ENCODE measurements at regions not wholly inside any gene's neighbourhood (a gene's known extent, or its start where the extent isn't known, plus 50 kb on each side); places are given as distances from the start of the nearest gene placed in this dataset.

DNA sequence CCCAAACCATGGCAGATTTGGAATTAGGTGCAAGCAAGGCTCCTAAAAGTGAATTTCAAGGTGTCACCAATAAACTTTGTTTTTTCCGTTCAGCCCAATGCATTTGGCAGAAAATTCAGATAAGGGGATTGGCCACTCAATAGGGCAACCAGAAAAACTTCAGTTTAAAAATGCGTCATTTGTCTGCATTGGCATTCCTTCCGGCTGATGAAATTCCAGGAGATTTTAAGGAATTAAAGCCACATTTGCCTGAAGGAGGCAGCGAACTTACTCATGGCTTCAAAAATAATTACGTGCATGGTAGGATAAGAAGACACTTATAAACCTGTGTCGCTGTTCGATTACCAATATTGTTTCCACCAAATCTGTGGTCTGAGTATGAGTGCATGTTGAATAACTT is 151.9 kb downstream of the SALL1 start:
- TF ChIP-seq, protein P1, sequence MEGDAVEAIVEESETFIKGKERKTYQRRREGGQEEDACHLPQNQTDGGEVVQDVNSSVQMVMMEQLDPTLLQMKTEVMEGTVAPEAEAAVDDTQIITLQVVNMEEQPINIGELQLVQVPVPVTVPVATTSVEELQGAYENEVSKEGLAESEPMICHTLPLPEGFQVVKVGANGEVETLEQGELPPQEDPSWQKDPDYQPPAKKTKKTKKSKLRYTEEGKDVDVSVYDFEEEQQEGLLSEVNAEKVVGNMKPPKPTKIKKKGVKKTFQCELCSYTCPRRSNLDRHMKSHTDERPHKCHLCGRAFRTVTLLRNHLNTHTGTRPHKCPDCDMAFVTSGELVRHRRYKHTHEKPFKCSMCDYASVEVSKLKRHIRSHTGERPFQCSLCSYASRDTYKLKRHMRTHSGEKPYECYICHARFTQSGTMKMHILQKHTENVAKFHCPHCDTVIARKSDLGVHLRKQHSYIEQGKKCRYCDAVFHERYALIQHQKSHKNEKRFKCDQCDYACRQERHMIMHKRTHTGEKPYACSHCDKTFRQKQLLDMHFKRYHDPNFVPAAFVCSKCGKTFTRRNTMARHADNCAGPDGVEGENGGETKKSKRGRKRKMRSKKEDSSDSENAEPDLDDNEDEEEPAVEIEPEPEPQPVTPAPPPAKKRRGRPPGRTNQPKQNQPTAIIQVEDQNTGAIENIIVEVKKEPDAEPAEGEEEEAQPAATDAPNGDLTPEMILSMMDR (IDR thresholded peaks at IDR 0.05; ENCODE audit: low read depth, low read length, missing control alignments), result no peak
- no peaks in the 10 kb centered on the region for H3K27me3 ChIP-seq (replicated peaks)
- DNase-seq, result no peak
- H3K27ac ChIP-seq, result no peak overlapping the region
- no peaks in the 10 kb centered on the region for H3K36me3 ChIP-seq (replicated peaks)
- in situ Hi-C loops (cut with HindIII; ENCODE audit: low pct_ligation_motif_present, low sequenced_read_pairs), result no loop called here
- no peak overlapping the region for H3K4me3 ChIP-seq (ENCODE audit: low read depth, low read length)

DNA sequence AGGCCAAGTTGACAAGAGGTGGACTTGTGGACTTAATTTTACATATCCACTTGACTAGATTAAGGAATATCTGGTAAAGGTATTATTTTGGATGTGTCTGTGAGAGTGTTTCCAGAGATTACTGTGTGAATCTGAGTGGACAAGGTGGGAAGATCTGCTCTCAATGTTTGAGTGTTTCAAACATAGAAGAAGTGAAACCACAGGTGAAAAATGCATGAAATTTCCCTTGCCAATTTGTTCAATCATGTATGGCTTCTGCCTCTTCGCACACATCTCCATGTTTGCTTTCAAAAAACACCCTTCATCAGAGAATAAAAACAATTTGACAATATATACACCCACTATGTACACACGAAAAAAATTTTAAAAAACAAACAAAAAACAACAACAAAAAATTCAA is 152.7 kb downstream of the SALL1 start:
- no peak overlapping the region for H3K4me3 ChIP-seq (ENCODE audit: low read depth, low read length)
- in situ Hi-C loops (cut with HindIII; ENCODE audit: low pct_ligation_motif_present, low sequenced_read_pairs), result no loop called here
- no peak overlapping the region for H3K27ac ChIP-seq
- H3K27me3 ChIP-seq (replicated peaks), result no peaks in the 10 kb centered on the region
- no peak for DNase-seq
- H3K36me3 ChIP-seq (replicated peaks), result no peaks in the 10 kb centered on the region
- TF ChIP-seq, protein P1 (IDR thresholded peaks at IDR 0.05; ENCODE audit: low read depth, low read length, missing control alignments), result no peak

DNA sequence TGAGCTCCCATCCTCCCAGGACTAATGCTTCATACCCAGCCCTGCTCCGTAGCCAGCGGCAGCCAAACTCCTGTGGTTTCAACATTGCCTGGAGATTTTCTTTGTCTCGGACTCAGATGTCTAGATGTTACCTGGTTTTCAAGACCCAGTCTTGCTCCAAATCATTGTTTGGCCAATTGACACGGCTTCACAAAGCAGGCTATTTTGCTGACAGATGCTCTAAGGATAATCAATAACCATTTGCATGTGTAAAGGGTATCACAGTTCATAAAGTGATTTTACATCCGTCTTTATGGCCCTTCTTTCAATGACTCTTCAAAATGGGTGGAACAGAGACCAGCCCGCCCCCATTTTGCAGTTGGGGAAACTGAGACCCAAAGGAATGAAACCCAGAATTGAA is 153.4 kb downstream of the SALL1 start:
- in situ Hi-C loops (cut with HindIII; ENCODE audit: low pct_ligation_motif_present, low sequenced_read_pairs), result no loop called here
- no peak overlapping the region for H3K27ac ChIP-seq
- H3K27me3 ChIP-seq (replicated peaks), result no peaks in the 10 kb centered on the region
- no peak overlapping the region for H3K4me3 ChIP-seq (ENCODE audit: low read depth, low read length)
- no peaks in the 10 kb centered on the region for H3K36me3 ChIP-seq (replicated peaks)
- TF ChIP-seq, protein P1 (IDR thresholded peaks at IDR 0.05; ENCODE audit: low read depth, low read length, missing control alignments), result no peak
- DNase-seq, result no peak

DNA sequence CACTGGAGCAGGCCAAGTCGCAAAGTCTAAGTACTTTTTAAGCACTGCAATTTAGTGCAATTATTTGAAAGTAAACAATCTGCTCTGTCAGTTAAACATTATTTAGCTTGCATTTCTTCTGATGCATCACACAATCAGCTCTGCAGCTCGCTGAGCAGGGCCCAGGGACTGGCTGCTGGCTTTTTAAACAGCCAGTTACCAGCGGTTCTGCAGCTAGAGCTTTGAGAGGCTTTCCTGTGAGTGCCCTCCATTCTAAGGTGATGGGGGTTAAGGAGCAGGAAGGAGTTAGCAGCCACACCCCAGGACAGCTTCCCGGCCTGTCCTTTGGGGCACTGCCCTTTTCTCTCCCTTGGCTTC is 154.3 kb downstream of the SALL1 start:
- in situ Hi-C loops (cut with HindIII; ENCODE audit: low pct_ligation_motif_present, low sequenced_read_pairs), result no loop called here
- TF ChIP-seq, protein P1 (IDR thresholded peaks at IDR 0.05; ENCODE audit: low read depth, low read length, missing control alignments), result no peak
- DNase-seq, result no peak
- no peak overlapping the region for H3K27ac ChIP-seq
- no peaks in the 10 kb centered on the region for H3K27me3 ChIP-seq (replicated peaks)
- H3K4me3 ChIP-seq (ENCODE audit: low read depth, low read length), result no peak overlapping the region
- no peaks in the 10 kb centered on the region for H3K36me3 ChIP-seq (replicated peaks)

DNA sequence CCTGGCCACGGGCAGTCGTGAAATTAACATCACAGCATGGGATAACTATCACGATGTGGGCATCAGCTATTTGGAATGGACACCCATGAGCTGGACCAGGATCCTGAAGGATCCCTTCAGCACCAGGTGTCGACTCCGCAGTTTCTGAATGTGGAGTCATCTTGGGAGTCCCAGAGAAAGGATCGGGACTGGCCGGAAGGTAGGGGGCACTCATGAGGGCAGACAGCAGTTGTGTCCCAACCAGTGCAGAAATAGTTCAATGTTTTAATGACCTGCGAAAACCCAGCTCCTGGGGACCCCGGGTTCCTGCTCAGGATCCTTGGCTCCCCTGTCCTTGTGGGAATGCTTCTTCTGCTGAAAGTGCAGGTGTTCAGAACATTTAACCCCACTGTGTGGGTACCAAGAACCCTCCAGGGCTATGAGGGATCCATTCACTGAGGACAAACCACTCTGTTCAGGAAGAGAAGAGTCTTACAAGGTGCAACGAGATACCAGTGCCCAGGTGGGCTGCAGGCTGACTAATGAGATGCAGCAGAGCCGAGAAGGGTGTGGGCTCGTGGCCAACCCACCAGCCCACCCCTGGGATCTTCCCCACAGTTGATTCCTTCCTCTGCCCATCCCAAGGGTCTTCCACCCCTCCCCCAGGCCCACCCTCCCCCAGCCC is 154.8 kb downstream of the SALL1 start:
- in situ Hi-C loops (cut with HindIII; ENCODE audit: low pct_ligation_motif_present, low sequenced_read_pairs), result no loop called here
- TF ChIP-seq, protein P1 (IDR thresholded peaks at IDR 0.05; ENCODE audit: low read depth, low read length, missing control alignments), result no peak
- no peaks in the 10 kb centered on the region for H3K36me3 ChIP-seq (replicated peaks)
- no peaks in the 10 kb centered on the region for H3K27me3 ChIP-seq (replicated peaks)
- DNase-seq, result no peak
- H3K4me3 ChIP-seq (ENCODE audit: low read depth, low read length), result no peak overlapping the region
- no peak overlapping the region for H3K27ac ChIP-seq

DNA sequence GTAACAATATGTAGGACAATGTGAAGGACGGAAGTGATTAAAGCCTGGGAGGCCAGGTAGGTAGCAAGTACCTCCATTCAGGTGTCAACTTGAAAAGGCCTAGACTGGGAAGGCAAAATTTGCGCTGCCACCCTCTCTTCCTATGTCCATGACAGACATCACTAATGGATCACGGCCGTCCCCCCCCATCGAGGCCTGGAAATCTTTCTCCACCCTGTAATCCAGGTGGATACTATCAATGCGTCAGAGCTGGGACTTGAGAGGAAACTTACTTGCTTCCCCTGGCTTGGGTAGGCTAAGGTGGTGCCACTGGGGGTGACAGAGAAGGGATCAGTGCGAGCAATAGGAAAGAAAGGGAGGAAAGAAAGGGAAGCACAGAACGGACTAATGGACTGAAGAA is 156.1 kb downstream of the SALL1 start:
- no peak overlapping the region for H3K27ac ChIP-seq
- in situ Hi-C loops (cut with HindIII; ENCODE audit: low pct_ligation_motif_present, low sequenced_read_pairs), result no loop called here
- no peak overlapping the region for H3K4me3 ChIP-seq (ENCODE audit: low read depth, low read length)
- no peaks in the 10 kb centered on the region for H3K27me3 ChIP-seq (replicated peaks)
- no peaks in the 10 kb centered on the region for H3K36me3 ChIP-seq (replicated peaks)
- DNase-seq, result no peak
- TF ChIP-seq, protein P1 (IDR thresholded peaks at IDR 0.05; ENCODE audit: low read depth, low read length, missing control alignments), result no peak

All from brain microvascular endothelial cell (primary cell).